Fibroblast of villous mesenchyme (primary cell): ENCODE measurements at regions not wholly inside any gene's neighbourhood (a gene's known extent, or its start where the extent isn't known, plus 50 kb on each side); places are given as distances from the start of the nearest gene placed in this dataset.
"Not testable (repeated sequence)": the region's sequence is repeated elsewhere in the genome, so short reads cannot be mapped to it uniquely, and the experiment has no call there.

Experiments used
- DNase-seq: peaks from one replicate; pipeline ENCODE4 v3.0.0-alpha.2; 2010; ENCODE audit warnings: low read depth
- H3K4me3 ChIP-seq: 2 replicates; pipeline ENCODE4 v1.5.1; 2011; ENCODE audit warnings: low read depth, mild to moderate bottlenecking, low read length
- TF ChIP-seq, protein P1 (sequence below): IDR thresholded peaks from 2 replicates; pipeline ENCODE4 v1.5.1; 2012; ENCODE audit warnings: low read depth, mild to moderate bottlenecking, low read length; ENCODE audit not compliant: insufficient read depth

- H3K4me3 ChIP-seq = peak overlapping the region; percentile 81
- no peak for DNase-seq
- TF ChIP-seq, protein P1, sequence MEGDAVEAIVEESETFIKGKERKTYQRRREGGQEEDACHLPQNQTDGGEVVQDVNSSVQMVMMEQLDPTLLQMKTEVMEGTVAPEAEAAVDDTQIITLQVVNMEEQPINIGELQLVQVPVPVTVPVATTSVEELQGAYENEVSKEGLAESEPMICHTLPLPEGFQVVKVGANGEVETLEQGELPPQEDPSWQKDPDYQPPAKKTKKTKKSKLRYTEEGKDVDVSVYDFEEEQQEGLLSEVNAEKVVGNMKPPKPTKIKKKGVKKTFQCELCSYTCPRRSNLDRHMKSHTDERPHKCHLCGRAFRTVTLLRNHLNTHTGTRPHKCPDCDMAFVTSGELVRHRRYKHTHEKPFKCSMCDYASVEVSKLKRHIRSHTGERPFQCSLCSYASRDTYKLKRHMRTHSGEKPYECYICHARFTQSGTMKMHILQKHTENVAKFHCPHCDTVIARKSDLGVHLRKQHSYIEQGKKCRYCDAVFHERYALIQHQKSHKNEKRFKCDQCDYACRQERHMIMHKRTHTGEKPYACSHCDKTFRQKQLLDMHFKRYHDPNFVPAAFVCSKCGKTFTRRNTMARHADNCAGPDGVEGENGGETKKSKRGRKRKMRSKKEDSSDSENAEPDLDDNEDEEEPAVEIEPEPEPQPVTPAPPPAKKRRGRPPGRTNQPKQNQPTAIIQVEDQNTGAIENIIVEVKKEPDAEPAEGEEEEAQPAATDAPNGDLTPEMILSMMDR = no peak
Observed at GRCh38 chr13:99085139-99085807, 107.4 kb upstream of the DOCK9 start.

DNA sequence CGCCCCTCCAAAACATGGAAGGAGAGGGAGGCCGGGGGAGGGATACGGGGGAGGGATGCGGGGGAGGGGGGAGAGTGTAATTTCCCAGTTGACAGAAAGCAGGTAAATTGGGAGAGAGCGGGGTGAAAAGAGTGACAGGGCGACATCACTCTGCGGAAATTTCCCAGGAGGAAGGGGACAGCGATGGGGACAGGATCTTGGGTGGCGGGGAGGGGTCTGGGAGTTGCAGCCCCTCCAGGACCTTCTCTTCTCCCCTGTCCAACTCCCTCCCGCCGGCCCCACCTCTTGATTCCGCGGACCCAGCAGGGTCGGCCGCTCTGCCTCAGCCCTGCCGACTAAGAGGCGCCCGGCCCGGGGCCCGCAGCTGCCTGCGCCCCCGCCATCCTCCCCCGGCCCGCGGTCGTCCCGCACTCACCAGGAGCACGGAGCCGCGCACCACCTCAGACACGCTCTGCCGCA lies 108.0 kb upstream of the DOCK9 start:
- no peak for DNase-seq
- TF ChIP-seq, protein P1 = no peak
- H3K4me3 ChIP-seq = peak overlapping the region; percentile 81

- TF ChIP-seq, protein P1 = no peak
- H3K4me3 ChIP-seq = peak overlapping the region; percentile 81
- DNase-seq = peak; percentile 54
Observed at GRCh38 chr13:99086267-99087097, 108.6 kb upstream of the DOCK9 start.

DNA sequence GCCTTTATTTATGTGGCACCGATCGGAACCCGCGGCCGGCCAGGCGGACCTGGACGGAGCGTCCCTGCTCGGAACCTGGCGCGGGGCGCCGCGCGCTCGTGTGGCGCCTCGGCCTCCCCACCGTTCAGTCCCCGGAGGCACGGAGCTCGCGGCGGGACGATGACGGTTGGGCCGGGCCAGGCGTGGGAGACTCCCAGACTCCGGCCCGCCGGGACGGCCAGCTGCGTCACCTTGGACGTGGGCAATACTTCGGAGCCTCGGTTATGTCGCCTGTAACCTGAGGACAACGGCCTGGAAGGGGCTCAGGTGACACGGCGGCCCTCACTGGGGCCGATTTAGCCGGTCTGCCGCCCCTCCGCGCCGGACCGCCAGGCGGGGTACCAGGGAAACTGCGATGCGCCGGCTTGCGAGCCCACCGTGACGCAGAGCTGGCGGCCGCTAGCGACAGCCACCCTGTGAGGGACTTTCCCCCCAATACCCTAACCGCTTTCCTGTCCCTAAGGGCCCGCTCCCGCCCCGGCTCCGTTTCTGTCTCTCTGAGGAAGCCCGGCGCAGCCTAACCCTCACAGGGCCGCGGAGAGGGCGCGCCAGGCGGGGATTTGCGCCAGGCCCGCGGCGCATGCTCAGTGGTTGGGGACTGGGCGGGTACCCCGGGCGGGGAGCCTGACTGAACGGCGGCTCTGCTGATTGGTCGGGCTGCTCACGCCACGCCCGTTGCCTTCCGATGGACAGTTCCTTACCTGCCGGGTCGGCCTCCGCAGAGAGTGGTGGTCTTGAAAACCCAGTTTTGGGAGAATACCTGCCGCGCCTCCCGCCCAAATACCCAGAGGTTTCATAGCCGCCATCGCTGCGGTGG lies 109.5 kb upstream of the DOCK9 start:
- peak overlapping the region; percentile 81 for H3K4me3 ChIP-seq
- TF ChIP-seq, protein P1 = peak; percentile 31
- DNase-seq = peak; percentile 84

- DNase-seq = no peak
- TF ChIP-seq, protein P1 = no peak
Observed at GRCh38 chr13:99087954-99088491, 110.2 kb upstream of the DOCK9 start.

DNA sequence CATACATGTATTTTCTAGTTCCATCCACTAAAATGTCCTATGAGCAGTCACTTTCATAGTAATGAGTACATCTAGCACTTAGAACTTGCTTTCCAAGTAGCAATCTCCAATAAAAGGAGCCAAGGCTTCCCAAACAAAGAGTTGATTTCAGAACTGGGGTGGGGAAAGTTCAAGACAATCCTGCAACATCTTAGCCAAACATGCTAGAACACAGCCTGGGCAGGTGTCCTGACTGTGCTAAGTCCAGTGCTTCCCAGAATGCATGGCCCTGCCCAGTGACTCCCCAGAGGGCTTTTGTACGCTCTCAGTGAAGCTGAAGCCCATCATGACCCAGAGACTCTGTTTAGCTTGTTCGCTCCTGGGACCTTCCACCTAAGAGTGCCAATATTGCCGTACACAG lies 106.7 kb upstream of the UBAC2 start:
- TF ChIP-seq, protein P1 = no peak
- no peak for DNase-seq
- no peak overlapping the region for H3K4me3 ChIP-seq

More at GRCh38 chr13:99087954-99088491, 110.2 kb upstream of the DOCK9 start:
- H3K4me3 ChIP-seq = peak overlapping the region; percentile 81

DNA sequence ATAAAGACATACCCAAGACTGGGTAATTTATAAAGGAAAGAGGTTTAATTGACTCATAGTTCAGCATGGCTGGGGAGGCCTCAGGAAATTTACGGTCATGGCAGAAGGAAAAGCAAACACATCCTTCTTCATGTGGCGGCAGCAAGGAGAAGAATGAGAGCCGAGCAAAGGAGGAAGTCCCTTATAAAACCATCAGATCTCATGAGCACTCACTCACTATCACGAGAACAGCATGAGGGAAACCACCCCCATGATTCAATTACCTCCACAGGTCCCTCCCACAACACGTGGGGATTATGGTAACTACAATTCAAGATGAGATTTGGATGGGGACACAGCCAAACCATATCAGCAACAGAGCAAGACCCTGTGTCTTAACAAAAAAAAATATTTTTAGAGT lies 98.8 kb upstream of the UBAC2 start:
- H3K4me3 ChIP-seq, DNase-seq: not testable (repeated sequence)
